ENCODE measurements at regions not wholly inside any gene's neighbourhood (a gene's known extent, or its start where the extent isn't known, plus 50 kb on each side); places are given as distances from the start of the nearest gene placed in this dataset.
A peak's percentile ranks its signal among the peaks of the same experiment; 100 is the strongest.

- peaks cover 32% of the 10 kb centered on the region for H3K4me1 ChIP-seq (ENCODE audit: insufficient read depth, low read length)
These were observed 54.8 kb upstream of the FTH1 start for GRCh38 chr11:62022211-62022610.

GRCh38 chr11:62020661-62021060 is 53.2 kb upstream of the FTH1 start:
- ATAC-seq (ENCODE audit: poor library complexity) = no peak
- CTCF ChIA-PET = interaction anchor here (1.6 kb wide), 1 partner anchor 61 kb away, joined by 4 read pairs; no protein-coding TSS in a partner anchor
- intact Hi-C loops (cut with DNase I, micrococcal nuclease) = no loop called here
- Mint-ChIP-seq H3K4me3 (no peak overlapping the region), H3K27ac (no peak overlapping the region), H3K4me1 (ENCODE audit: low read depth) (peaks cover 16% of the 10 kb centered on the region), H3K36me3 (ENCODE audit: low read depth) (peaks cover 5% of the 10 kb centered on the region), H3K27me3 (no peaks in the 10 kb centered on the region), H3K9me3 (peaks cover 9% of the 10 kb centered on the region)
- DNase-seq = peak in 1 of 14 experiments; percentile 52
- Histone ChIP-seq H3K9me3 (ENCODE audit: control insufficient read depth in 1 of 2, insufficient read depth in 1 of 2, low read length in 2 of 2) (peaks cover 6 to 11% of the 10 kb centered on the region in 2 experiments), H3K27ac (ENCODE audit: low read depth in 1 of 2, low read length in 2 of 2) (no peak overlapping the region), H3K27me3 (ENCODE audit: control insufficient read depth in 1 of 2, insufficient read depth in 2 of 2, low read length in 2 of 2) (no peaks in the 10 kb centered on the region), H3K4me3 (ENCODE audit: low read length) (no peak overlapping the region), H3K36me3 (ENCODE audit: insufficient read depth, low read length) (no peaks in the 10 kb centered on the region), H3K4me1 (ENCODE audit: insufficient read depth, low read length) (peaks cover 16% of the 10 kb centered on the region)
- TF ChIP-seq CTCF (IDR thresholded peaks at IDR 0.05) = no peak
- POLR2A ChIA-PET = interaction anchor here (0.9 kb wide), 1 partner anchor 53 kb away, joined by 4 read pairs; the partner anchor contains the start of gene FTH1

More at GRCh38 chr11:62022211-62022610, 54.8 kb upstream of the FTH1 start:
- Mint-ChIP-seq H3K4me1 (ENCODE audit: low read depth) (peaks cover 25% of the 10 kb centered on the region), H3K36me3 (ENCODE audit: low read depth) (peaks cover 5% of the 10 kb centered on the region), H3K27me3 (no peaks in the 10 kb centered on the region), H3K4me3 (no peak overlapping the region), H3K9me3 (peaks cover 9% of the 10 kb centered on the region), H3K27ac (peak overlapping the region; percentile 72)
- Histone ChIP-seq H3K27ac (ENCODE audit: low read depth in 1 of 2, low read length in 2 of 2) (no peak overlapping the region), H3K4me3 (ENCODE audit: low read length) (no peak overlapping the region), H3K9me3 (ENCODE audit: control insufficient read depth in 1 of 2, insufficient read depth in 1 of 2, low read length in 2 of 2) (peaks cover 6 to 11% of the 10 kb centered on the region in 2 experiments), H3K36me3 (ENCODE audit: insufficient read depth, low read length) (no peaks in the 10 kb centered on the region), H3K27me3 (ENCODE audit: control insufficient read depth in 1 of 2, insufficient read depth in 2 of 2, low read length in 2 of 2) (no peaks in the 10 kb centered on the region)
- POLR2A ChIA-PET = no interaction called here
- intact Hi-C loops (cut with DNase I, micrococcal nuclease) = loop anchor here in 1 of 2 experiments (2.0 kb wide), 1 partner anchor 51 kb away; no protein-coding TSS in a partner anchor
- no peak for DNase-seq
- no peak for ATAC-seq (ENCODE audit: poor library complexity)
- TF ChIP-seq CTCF (IDR thresholded peaks at IDR 0.05) = no peak
- CTCF ChIA-PET = interaction anchor here (0.8 to 1.7 kb wide), 3 partner anchors 60 to 124 kb away, joined by 4 to 5 read pairs (median 4); no protein-coding TSS in a partner anchor

- Histone ChIP-seq H3K27me3 (ENCODE audit: control insufficient read depth in 1 of 2, insufficient read depth in 2 of 2, low read length in 2 of 2) (no peaks in the 10 kb centered on the region), H3K4me3 (ENCODE audit: low read length) (no peak overlapping the region), H3K36me3 (ENCODE audit: insufficient read depth, low read length) (no peaks in the 10 kb centered on the region), H3K9me3 (ENCODE audit: control insufficient read depth in 1 of 2, insufficient read depth in 1 of 2, low read length in 2 of 2) (peaks cover 6 to 11% of the 10 kb centered on the region in 2 experiments), H3K27ac (ENCODE audit: low read depth in 1 of 2, low read length in 2 of 2) (no peak overlapping the region), H3K4me1 (ENCODE audit: insufficient read depth, low read length) (peaks cover under 1% of the 10 kb centered on the region)
- intact Hi-C loops (cut with DNase I, micrococcal nuclease) = no loop called here
- peaks cover 5% of the 10 kb centered on the region for H3K4me1 Mint-ChIP-seq (ENCODE audit: low read depth)
- ChIA-PET CTCF (no interaction called here), POLR2A (interaction anchor here (0.6 kb wide), 1 partner anchor 17 kb away, joined by 3 read pairs; no protein-coding TSS in a partner anchor)
- peaks cover 5% of the 10 kb centered on the region for H3K36me3 Mint-ChIP-seq (ENCODE audit: low read depth)
- peaks cover 9% of the 10 kb centered on the region for H3K9me3 Mint-ChIP-seq
- no peaks in the 10 kb centered on the region for H3K27me3 Mint-ChIP-seq
- H3K27ac Mint-ChIP-seq = no peak overlapping the region
- ATAC-seq (ENCODE audit: poor library complexity) (no peak), DNase-seq (no peak)
- no peak overlapping the region for H3K4me3 Mint-ChIP-seq
- no peak for TF ChIP-seq CTCF (IDR thresholded peaks at IDR 0.05)
These were observed 51.7 kb upstream of the FTH1 start for GRCh38 chr11:62018981-62019664.
